Rectal smooth muscle tissue (tissue), 1 donor: ENCODE measurements at regions not wholly inside any gene's neighbourhood (a gene's known extent, or its start where the extent isn't known, plus 50 kb on each side); places are given as distances from the start of the nearest gene placed in this dataset.
"Not testable (repeated sequence)": the region's sequence is repeated elsewhere in the genome, so short reads cannot be mapped to it uniquely, and the experiment has no call there.

Source experiments
- H3K27ac ChIP-seq: one replicate; pipeline ENCODE4 v1.7.0; 2013; ENCODE audit warnings: low read depth, low read length, inconsistent platforms
- H3K27me3 ChIP-seq: one replicate; pipeline ENCODE4 v1.7.0; 2013; ENCODE audit warnings: low read length; ENCODE audit not compliant: control insufficient read depth, insufficient read depth
- H3K36me3 ChIP-seq: one replicate; pipeline ENCODE4 v1.7.0; 2013; ENCODE audit warnings: low read length; ENCODE audit not compliant: control insufficient read depth, insufficient read depth
- H3K4me1 ChIP-seq: one replicate; pipeline ENCODE4 v1.7.0; 2013; ENCODE audit warnings: low read length; ENCODE audit not compliant: control insufficient read depth, insufficient read depth
- H3K4me3 ChIP-seq: one replicate; pipeline ENCODE4 v1.7.0; 2013; ENCODE audit warnings: low read length
- H3K9ac ChIP-seq: one replicate; pipeline ENCODE4 v1.7.0; 2013; ENCODE audit warnings: low read length

DNA sequence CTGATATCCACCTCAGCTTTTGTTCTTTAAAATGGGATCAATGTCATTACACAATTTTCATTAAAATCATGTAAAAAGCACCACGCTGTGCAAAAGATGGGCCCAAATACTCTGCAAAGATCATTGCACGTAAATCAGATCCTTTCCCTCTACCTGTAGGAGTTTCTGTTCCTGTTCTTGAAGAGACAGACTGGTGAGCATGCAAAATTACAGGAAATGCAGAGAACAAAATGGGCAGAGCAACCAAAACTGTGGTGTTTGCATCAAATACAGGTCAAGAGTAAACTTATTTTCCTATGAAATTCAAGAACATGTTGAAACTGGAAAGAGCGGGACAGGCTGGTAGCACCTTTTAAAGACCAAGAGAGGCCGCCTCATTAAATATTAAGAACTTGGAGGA lies 294.9 kb upstream of the ADGRL2 start:
- peaks cover 2% of the 10 kb centered on the region for H3K4me1 ChIP-seq
- H3K27me3 ChIP-seq, result no peaks in the 10 kb centered on the region
- H3K9ac ChIP-seq, result no peak overlapping the region
- no peak overlapping the region for H3K27ac ChIP-seq
- no peaks in the 10 kb centered on the region for H3K36me3 ChIP-seq
- H3K4me3 ChIP-seq, result no peak overlapping the region

DNA sequence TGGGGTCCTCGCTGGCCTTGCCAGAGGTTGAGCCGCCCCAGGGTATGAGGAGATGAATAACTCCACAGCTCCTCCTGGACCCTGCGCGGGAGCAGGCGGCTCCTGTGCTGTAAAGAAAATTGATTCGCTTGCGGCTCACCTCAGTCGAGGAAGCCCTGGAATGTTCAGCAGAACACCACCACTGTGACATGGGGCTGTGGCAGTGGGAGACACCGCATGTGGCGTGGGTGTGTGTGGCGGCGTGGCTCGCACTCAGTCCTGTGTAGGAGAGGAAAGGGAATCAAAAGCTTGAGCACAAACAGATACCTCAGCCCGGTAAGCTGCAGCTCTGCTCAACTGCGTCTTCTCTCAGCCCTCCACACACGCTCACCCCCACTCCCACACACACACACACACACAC lies 295.9 kb upstream of the ADGRL2 start:
- H3K4me3 ChIP-seq, H3K9ac ChIP-seq, H3K27me3 ChIP-seq, H3K36me3 ChIP-seq, H3K27ac ChIP-seq, H3K4me1 ChIP-seq: not testable (repeated sequence)

DNA sequence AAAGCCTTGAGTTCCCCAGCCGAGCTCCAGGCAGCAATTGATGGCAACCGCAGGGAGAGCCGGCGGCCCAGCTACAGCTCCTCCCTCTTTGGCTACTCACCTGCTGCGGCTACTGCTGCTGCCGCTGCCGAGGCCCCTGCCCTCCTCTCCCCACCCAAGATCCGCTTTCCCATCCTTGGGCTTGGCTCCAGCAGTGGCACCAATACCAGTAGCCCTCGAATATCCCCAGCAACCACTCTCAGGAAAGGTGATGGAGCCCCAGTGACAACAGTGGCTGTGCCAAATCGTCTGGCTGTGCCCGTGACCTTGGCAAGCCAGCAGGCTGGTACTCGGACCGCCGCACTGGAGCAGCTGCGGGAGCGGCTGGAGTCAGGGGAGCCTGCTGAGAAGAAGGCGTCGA lies 298.0 kb upstream of the ADGRL2 start:
- H3K4me3 ChIP-seq, H3K27me3 ChIP-seq, H3K27ac ChIP-seq: not testable (repeated sequence)

DNA sequence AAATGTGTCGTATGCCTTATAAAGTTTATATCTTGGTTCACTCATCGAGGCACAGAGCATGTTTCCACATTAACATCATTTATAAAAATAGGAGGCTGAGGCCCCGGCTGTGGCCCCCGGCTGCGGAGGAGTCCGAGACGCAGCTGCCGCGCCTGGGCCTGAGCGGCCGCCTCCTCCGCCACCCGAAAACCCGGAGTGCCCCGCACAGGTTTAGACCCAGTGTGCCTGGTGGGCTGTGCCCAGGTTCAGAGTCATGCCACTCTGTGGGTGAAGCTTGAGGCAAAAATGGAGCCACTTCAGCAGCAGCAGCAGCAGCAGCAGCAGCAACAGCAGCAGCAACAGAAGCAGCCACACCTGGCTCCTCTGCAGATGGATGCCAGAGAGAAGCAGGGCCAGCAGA lies 299.2 kb upstream of the ADGRL2 start:
- not testable (repeated sequence) for H3K9ac ChIP-seq, H3K36me3 ChIP-seq, H3K4me3 ChIP-seq

More for the DNA sequence above, 298.0 kb upstream of the ADGRL2 start:
- not testable (repeated sequence) for H3K4me1 ChIP-seq, H3K36me3 ChIP-seq, H3K9ac ChIP-seq

GRCh38 chr1:81499487-81499886 lies 301.2 kb upstream of the ADGRL2 start:
- Histone ChIP-seq H3K27me3 (no peaks in the 10 kb centered on the region), H3K27ac (no peak overlapping the region), H3K4me3 (no peak overlapping the region), H3K9ac (no peak overlapping the region), H3K4me1 (no peaks in the 10 kb centered on the region), H3K36me3 (no peaks in the 10 kb centered on the region)

More for the DNA sequence above, 299.2 kb upstream of the ADGRL2 start:
- H3K27ac ChIP-seq, H3K4me1 ChIP-seq, H3K27me3 ChIP-seq: not testable (repeated sequence)

GRCh38 chr1:81498471-81499462 lies 302.0 kb upstream of the ADGRL2 start:
- H3K27ac ChIP-seq, result no peak overlapping the region
- H3K27me3 ChIP-seq, result no peaks in the 10 kb centered on the region
- H3K9ac ChIP-seq, result no peak overlapping the region
- no peaks in the 10 kb centered on the region for H3K4me1 ChIP-seq
- H3K4me3 ChIP-seq, result no peak overlapping the region
- H3K36me3 ChIP-seq, result no peaks in the 10 kb centered on the region

DNA sequence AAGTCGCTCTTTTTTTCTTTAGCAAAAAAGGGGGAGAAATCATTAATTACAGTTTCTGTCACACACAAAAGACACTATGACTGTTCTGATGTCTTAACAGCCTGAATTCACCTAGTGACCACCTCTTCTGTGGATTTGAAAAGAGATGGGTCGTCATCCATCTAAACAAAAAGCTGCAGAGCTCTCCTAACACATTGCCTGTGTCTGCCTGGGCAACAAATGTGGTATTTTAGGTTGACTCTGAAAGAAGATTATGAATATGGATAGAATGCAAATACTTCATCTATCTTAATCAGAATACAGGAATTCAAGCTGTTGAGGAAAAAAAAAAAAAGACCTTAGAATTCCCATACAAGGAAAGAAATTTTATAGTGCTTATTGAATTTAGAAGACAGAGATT lies 304.4 kb upstream of the ADGRL2 start:
- Histone ChIP-seq H3K27ac (no peak overlapping the region), H3K4me1 (no peaks in the 10 kb centered on the region)

GRCh38 chr1:81493102-81493869 lies 307.4 kb upstream of the ADGRL2 start:
- H3K27ac ChIP-seq, result no peak overlapping the region
- no peaks in the 10 kb centered on the region for H3K27me3 ChIP-seq
- H3K36me3 ChIP-seq, result no peaks in the 10 kb centered on the region
- no peak overlapping the region for H3K4me3 ChIP-seq
- no peak overlapping the region for H3K9ac ChIP-seq
- no peaks in the 10 kb centered on the region for H3K4me1 ChIP-seq

More for the DNA sequence above, 304.4 kb upstream of the ADGRL2 start:
- Histone ChIP-seq H3K27me3 (no peaks in the 10 kb centered on the region), H3K4me3 (no peak overlapping the region), H3K36me3 (no peaks in the 10 kb centered on the region), H3K9ac (no peak overlapping the region)

DNA sequence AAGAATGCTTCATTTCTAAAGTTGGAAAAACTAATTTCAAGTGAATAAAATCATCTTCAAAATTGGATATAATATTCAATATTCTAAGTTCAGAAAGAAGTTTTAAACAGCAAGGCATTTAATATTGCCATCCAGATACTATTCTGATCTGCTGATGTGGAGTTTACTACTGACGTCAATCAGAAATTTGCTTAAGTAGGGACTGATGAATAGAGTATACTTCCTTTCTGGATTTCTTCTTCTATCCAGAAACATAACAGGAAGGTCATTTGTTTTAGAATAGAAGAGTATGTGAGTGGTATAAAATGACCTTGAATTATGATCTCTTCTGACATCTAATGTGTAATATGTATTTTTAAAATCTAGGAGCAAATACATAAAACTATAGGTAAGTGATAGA lies 308.1 kb upstream of the ADGRL2 start:
- Histone ChIP-seq H3K4me1 (no peaks in the 10 kb centered on the region), H3K36me3 (no peaks in the 10 kb centered on the region), H3K27me3 (no peaks in the 10 kb centered on the region), H3K4me3 (no peak overlapping the region), H3K9ac (no peak overlapping the region), H3K27ac (no peak overlapping the region)

DNA sequence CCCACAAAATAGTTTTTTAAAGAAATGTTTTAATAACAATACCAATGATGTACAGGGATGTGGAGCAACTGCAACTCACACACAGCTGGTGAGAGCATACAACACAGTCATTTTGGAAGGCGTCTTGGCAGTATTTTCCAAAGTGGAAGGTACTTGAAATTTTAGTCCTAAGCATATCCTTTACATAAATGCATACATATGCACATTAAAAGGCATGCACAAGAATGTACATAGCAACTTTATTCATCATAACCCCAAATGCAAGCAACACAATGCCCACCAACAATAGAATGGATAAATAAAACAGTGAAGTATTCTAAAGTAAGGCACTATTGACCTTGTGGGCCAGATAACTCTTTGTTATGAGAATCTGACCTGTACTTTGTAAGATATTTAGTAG lies 310.1 kb upstream of the ADGRL2 start:
- H3K36me3 ChIP-seq, result no peaks in the 10 kb centered on the region
- H3K9ac ChIP-seq, result no peak overlapping the region
- no peak overlapping the region for H3K4me3 ChIP-seq
- H3K27me3 ChIP-seq, result no peaks in the 10 kb centered on the region
- H3K27ac ChIP-seq, result no peak overlapping the region
- H3K4me1 ChIP-seq, result no peaks in the 10 kb centered on the region

DNA sequence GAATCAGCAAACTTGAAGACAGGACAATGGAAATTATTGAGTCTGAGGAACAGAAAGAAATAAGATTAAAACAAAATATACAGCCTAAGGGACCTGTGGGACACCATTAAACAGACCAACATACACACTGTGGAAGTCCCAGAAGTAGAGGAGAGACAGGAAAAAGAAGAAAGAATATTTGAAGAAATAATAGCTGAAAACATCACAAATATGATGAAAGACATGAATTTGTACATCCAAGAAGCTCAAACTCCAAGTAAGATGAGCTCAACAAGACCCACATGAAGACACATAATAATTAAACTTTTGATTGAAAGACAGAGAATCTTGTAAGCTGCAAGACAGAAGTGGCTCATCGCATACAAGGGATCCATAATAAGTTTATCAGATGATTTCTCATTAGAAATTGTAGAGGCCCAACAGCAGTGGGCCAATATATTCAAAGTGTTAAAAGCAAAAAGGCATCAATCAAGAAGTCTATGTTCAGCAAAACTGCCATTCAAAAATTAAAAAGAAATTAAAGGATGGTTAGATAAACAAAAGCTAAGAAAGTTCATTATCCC lies 311.3 kb upstream of the ADGRL2 start:
- Histone ChIP-seq H3K4me1 (no peaks in the 10 kb centered on the region), H3K36me3 (no peaks in the 10 kb centered on the region), H3K27ac (no peak overlapping the region), H3K9ac (no peak overlapping the region), H3K27me3 (no peaks in the 10 kb centered on the region), H3K4me3 (no peak overlapping the region)

DNA sequence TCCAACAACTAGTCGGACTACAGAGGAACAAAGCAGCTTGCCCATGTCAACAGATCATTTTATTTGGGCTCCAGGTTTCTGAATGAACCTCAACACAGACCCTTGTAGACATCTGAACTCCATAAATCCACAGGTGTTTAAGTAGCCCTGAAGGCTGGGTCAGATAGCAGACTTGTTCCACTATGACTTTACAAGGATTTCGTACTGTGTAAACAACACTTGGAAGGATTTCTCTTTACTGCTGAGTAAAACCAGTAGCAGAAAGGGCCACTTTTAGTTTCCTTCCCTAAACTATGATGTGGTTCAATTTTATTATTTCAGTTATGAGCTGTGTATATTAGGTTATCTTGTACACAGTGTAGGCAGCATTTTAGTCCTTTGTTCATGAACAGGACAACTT lies 316.4 kb upstream of the ADGRL2 start:
- H3K36me3 ChIP-seq, result no peaks in the 10 kb centered on the region
- H3K27ac ChIP-seq, result no peak overlapping the region
- H3K27me3 ChIP-seq, result no peaks in the 10 kb centered on the region
- no peak overlapping the region for H3K9ac ChIP-seq
- H3K4me3 ChIP-seq, result no peak overlapping the region
- H3K4me1 ChIP-seq, result no peaks in the 10 kb centered on the region
